HG02973 (cell line): ENCODE measurements at regions not wholly inside any gene's neighbourhood (a gene's known extent, or its start where the extent isn't known, plus 50 kb on each side); places are given as distances from the start of the nearest gene placed in this dataset.

Source experiments
- ATAC-seq: cut with Tn5 transposase; IDR thresholded peaks from one replicate; pipeline ENCODE4 v1.9.1; 2021; ENCODE audit warnings: moderate library complexity; ENCODE audit not compliant: unreplicated experiment

- no peak for ATAC-seq
These were observed 69.4 kb upstream of the PFN2 start for GRCh38 chr3:150040097-150040496.

DNA sequence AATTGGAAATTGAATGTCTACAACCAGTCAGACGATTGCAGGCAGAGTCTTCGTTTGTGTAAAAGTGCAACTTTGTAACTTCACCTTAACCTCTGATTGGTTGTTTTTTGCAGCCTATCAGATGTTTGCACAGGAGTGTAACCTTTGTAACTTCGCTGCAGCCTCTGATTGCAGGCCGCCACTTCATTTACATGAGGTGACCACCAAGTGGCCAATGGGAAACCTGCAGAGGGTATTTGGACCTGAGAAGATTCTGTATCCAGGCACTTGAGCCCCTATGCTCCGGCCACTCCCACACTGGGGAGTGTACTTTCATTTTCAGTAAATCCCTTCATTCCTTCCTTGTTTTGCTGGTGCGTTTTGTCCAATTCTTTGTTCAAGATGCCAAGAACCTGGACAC, 68.1 kb upstream of the PFN2 start:
- ATAC-seq, result no peak

DNA sequence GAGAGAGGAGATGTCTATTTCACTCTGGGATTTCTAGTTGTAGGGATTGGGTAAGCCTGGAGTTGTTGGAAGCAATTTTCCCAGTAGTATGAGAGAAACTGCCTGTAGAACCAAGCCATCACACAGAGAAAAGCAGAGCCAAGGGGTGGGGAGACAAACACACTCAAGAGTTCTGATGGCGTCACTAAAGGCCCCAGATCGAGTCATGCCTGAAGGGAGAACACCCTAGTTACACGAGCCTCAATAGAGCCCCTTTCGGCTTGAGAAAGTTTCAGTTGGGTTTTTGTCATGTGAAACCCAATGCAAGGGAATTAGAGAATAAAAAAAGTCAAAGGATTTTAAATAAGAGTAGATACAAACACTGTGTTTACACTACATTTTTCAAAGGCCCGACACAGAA, 66.1 kb upstream of the PFN2 start:
- no peak for ATAC-seq

GRCh38 chr3:150035910-150036612, 65.4 kb upstream of the PFN2 start:
- no peak for ATAC-seq

- ATAC-seq, result no peak
These were observed 64.6 kb upstream of the PFN2 start for GRCh38 chr3:150035301-150035779.

DNA sequence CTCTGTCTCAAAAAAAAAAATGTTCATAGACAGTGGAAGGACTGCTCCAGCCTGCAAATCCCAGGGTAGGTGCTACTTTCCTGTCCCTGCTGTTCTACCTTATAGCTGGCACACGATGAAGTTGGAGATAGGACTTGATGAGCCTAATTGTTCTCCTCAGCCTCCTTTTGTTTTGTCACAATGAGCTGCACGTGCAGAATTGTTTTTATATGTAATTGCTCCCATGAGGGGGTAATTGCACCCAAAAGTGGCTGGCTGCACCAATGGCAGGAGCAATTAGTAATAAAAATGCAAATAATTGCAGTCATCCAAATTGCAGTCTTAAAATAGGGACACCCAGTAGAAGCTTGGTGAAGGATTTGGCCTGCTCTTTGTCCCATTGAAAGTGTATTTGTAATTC, 63.0 kb upstream of the PFN2 start:
- ATAC-seq, result no peak

GRCh38 chr3:150030841-150031240, 60.1 kb upstream of the PFN2 start:
- no peak for ATAC-seq

GRCh38 chr3:150023239-150023636, 52.5 kb upstream of the PFN2 start:
- no peak for ATAC-seq

DNA sequence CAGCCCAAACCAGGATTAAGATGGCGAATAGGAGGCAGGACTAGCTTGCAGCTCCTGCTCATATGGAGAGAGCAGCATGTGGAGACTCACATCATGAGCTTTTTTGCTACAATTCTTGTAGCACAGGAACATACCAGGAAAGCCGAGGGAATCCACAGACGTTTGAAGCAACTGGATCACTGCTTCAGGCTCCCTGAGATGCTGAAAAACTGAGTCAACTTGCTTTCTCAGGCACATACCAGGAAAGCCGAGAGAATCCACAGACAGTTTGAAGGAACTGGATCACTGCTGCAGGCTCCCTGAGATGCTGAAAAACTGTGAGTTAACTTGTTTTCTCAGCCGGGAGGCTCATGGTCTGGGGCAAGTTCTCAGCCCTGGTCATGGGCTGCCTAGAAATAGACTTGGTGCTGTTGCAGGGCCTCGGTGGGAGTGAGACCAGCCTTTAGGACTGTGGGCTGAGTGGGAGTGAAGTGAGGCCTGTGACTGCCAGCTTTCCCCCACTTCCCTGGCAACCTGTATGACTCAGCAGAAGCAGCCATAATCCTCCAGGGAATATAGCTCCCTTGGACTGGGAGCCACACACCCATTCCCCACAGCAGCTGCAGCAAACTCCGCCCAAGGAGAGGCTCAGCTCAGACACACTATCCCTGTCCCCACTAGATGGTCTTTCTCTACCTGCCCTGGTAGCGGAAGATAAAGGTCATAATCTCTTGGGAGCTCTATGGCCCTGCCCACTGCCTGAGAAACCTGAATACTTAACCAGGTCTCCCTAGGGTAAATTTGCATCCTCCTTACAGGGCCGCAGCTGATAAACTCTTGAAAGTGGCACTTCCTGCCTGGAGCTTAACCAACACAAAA, 51.9 kb upstream of the PFN2 start:
- ATAC-seq, result peak; percentile 78

DNA sequence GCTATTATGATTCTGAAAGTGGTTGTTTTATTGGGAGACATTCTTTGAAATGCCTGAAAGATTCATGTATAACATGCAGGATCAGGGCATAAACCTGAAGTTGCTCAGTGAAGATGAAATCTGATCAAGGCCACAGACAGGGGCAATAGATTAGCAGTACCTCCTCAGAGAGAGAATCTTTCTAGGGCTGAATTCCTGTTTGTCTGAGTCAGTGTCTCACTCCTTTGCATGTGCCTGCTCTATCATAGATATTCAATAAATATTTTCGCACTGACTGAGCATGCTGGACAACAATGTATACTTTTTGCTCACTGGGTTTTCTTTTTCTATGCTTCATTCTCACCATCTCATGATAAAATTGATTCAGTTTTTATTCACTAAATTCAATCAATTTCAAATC, 49.8 kb upstream of the PFN2 start:
- no peak for ATAC-seq
